ENCODE measurements at regions not wholly inside any gene's neighbourhood (a gene's known extent, or its start where the extent isn't known, plus 50 kb on each side); places are given as distances from the start of the nearest gene placed in this dataset.

DNA sequence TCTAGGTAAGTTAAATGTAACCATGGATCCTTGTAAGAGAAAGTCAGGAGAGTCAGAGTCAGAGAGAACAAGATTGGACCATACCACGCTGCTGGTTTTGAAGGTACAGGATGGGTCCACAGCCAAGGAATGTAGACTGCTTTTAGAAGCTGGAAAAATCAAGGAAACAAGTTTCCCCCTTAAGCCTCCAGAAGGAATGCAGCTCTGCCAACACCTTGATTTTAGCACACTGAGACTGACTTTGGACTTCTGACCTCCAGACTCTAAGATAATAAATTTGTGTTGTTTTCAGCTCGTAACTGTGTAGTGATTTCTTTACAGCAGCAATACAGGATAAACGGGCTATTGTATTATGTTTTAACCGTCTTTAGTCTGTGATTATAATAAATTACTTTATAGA is 108.0 kb upstream of the USP38 start:
- no peak for TF ChIP-seq POLR2A (IDR thresholded peaks at IDR 0.05; ENCODE audit: low read depth)
- no peak for TF ChIP-seq EP300 (IDR thresholded peaks at IDR 0.05)
